ENCODE measurements at regions not wholly inside any gene's neighbourhood (a gene's known extent, or its start where the extent isn't known, plus 50 kb on each side); places are given as distances from the start of the nearest gene placed in this dataset.

DNA sequence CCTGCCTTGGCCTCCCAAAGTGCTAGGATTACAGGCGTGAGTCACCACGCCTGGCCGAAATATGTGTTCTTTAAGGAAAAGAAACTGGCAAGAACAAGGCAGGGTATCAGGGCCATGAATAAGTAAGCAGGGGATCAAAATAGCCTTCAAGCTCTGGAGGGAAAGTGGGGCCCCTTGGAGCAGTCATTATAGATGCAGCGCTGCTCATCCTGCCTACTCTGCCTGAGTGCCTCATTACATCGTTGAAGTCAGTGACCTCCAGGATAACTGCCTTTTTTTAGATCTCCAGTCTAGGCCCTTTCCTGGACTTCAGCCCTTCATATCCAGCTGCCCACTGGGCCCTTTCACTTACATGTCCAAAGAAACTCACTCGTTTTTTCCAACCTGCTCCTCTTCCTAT is 69.8 kb upstream of the PPM1B start:
- TF ChIP-seq, protein P1, sequence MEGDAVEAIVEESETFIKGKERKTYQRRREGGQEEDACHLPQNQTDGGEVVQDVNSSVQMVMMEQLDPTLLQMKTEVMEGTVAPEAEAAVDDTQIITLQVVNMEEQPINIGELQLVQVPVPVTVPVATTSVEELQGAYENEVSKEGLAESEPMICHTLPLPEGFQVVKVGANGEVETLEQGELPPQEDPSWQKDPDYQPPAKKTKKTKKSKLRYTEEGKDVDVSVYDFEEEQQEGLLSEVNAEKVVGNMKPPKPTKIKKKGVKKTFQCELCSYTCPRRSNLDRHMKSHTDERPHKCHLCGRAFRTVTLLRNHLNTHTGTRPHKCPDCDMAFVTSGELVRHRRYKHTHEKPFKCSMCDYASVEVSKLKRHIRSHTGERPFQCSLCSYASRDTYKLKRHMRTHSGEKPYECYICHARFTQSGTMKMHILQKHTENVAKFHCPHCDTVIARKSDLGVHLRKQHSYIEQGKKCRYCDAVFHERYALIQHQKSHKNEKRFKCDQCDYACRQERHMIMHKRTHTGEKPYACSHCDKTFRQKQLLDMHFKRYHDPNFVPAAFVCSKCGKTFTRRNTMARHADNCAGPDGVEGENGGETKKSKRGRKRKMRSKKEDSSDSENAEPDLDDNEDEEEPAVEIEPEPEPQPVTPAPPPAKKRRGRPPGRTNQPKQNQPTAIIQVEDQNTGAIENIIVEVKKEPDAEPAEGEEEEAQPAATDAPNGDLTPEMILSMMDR (IDR thresholded peaks at IDR 0.05; ENCODE audit: low read length) = no peak
- no peak for TF ChIP-seq EZH2 (IDR thresholded peaks at IDR 0.05; ENCODE audit: borderline replicate concordance, low read length)
